ENCODE measurements at regions not wholly inside any gene's neighbourhood (a gene's known extent, or its start where the extent isn't known, plus 50 kb on each side); places are given as distances from the start of the nearest gene placed in this dataset.

GRCh38 chr14:30223966-30224365, 296.3 kb upstream of the PRKD1 start (continued):
- no peak for TF ChIP-seq REST (IDR thresholded peaks at IDR 0.05; ENCODE audit: low read depth, low read length)
- no peak for TF ChIP-seq GABPA (IDR thresholded peaks at IDR 0.05; ENCODE audit: low read depth)
- no peak for TF ChIP-seq SIN3A (IDR thresholded peaks at IDR 0.05; ENCODE audit: low read depth, low read length)

GRCh38 chr14:30225176-30225575, 297.5 kb upstream of the PRKD1 start:
- ChIA-PET RAD21 (ENCODE audit: unreplicated experiment) (interaction anchor here (1.4 kb wide), 1 partner anchor 46 kb away, joined by 3 read pairs; no protein-coding TSS in a partner anchor), SMC1A (ENCODE audit: uncharacterized antibody, unreplicated experiment) (no interaction called here), POLR2A (no interaction called here), CTCF (interaction anchor here (1.2 to 1.4 kb wide), 2 partner anchors 10 to 46 kb away, joined by 4 to 7 read pairs; no protein-coding TSS in a partner anchor)
- Histone ChIP-seq H3K27me3 (replicated peaks in 1 of 2; ENCODE audit: control insufficient read depth in 2 of 2, insufficient read depth in 2 of 2, low read length in 1 of 2) (no peaks in the 10 kb centered on the region), H3K9ac (ENCODE audit: control insufficient read depth, insufficient read depth, low read length) (no peak overlapping the region), H2AFZ (ENCODE audit: control insufficient read depth, low read depth, low read length) (no peak overlapping the region), H3K9me3 (replicated peaks; ENCODE audit: control insufficient read depth, insufficient read depth, low read length) (no peaks in the 10 kb centered on the region), H3K4me3 (no peak overlapping the region), H3K4me2 (ENCODE audit: control insufficient read depth, insufficient read depth) (no peak overlapping the region), H3K36me3 (ENCODE audit: control insufficient read depth in 2 of 2, insufficient read depth in 2 of 2, low read length in 1 of 2) (no peaks in the 10 kb centered on the region), H3K27ac (ENCODE audit: control insufficient read depth, insufficient read depth) (no peak overlapping the region), H3K79me2 (ENCODE audit: control insufficient read depth, insufficient read depth, low read length) (no peaks in the 10 kb centered on the region), H4K20me1 (ENCODE audit: control insufficient read depth, insufficient read depth) (no peaks in the 10 kb centered on the region), H3K4me1 (ENCODE audit: control insufficient read depth, insufficient read depth, low read length) (no peaks in the 10 kb centered on the region)
- WGBS (ENCODE audit: insufficient coverage, insufficient replicate concordance, low lambda C conversion rate, missing lambda C conversion rate): 0% methylated on average over 1 of the region's 1 CpG
- DNase-seq (ENCODE audit: low read depth, low spot score): no peak
- in situ Hi-C loops (cut with MboI) (no loop called here), intact Hi-C loops (cut with micrococcal nuclease; ENCODE audit: unreplicated experiment) (no loop called here)
- no peak for FAIRE-seq
- ATAC-seq: no peak
- no TSS peak for BruUV-seq (replicated peaks)
- TF ChIP-seq ZSCAN29 (IDR thresholded peaks at IDR 0.05) (no peak), YBX1 (IDR thresholded peaks at IDR 0.05) (no peak), MYC (IDR thresholded peaks at IDR 0.05; ENCODE audit: insufficient read depth, insufficient read length, insufficient replicate concordance, low read length, severe bottlenecking) (no peak), POLR2A (IDR thresholded peaks at IDR 0.05; ENCODE audit: low read depth, low read length) (no peak), CTCF (IDR thresholded peaks at IDR 0.05 in 2 of 3, conservative IDR thresholded peaks at IDR 0.05 in 1 of 3; ENCODE audit: control insufficient read depth in 2 of 3, extremely low read depth in 1 of 3, insufficient read depth in 1 of 3, low read depth in 3 of 3, low read length in 3 of 3) (no peak), BHLHE40 (IDR thresholded peaks at IDR 0.05; ENCODE audit: borderline replicate concordance in 1 of 2, low read depth in 2 of 2, low read length in 1 of 2) (no peak), ZNF687 (IDR thresholded peaks at IDR 0.05) (no peak), ZNF622 (IDR thresholded peaks at IDR 0.05) (no peak), ZNF217 (IDR thresholded peaks at IDR 0.05) (no peak), RAD51 (IDR thresholded peaks at IDR 0.05) (no peak), IRF3 (IDR thresholded peaks at IDR 0.05) (no peak)

All from GM12878 (cell line).